SIG-M5 (cell line): ENCODE measurements at regions not wholly inside any gene's neighbourhood (a gene's known extent, or its start where the extent isn't known, plus 50 kb on each side); places are given as distances from the start of the nearest gene placed in this dataset.

Source experiments
- DNase-seq: peaks from one replicate; lab custom pipeline; 2025; lab: John Stamatoyannopoulos, UW

GRCh38 chr2:58908501-58909154 lies 667.5 kb upstream of the FANCL start:
- no peak for DNase-seq

GRCh38 chr2:58907644-58908043 lies 666.5 kb upstream of the FANCL start:
- no peak for DNase-seq

GRCh38 chr2:58906081-58906645 lies 665.0 kb upstream of the FANCL start:
- no peak for DNase-seq

- DNase-seq: no peak
Measured at GRCh38 chr2:58904095-58904494, 663.0 kb upstream of the FANCL start.

GRCh38 chr2:58903427-58903826 lies 662.3 kb upstream of the FANCL start:
- no peak for DNase-seq

GRCh38 chr2:58900246-58901027 lies 659.3 kb upstream of the FANCL start:
- no peak for DNase-seq

GRCh38 chr2:58899692-58900091 lies 658.6 kb upstream of the FANCL start:
- DNase-seq: no peak

GRCh38 chr2:58896638-58897037 lies 655.5 kb upstream of the FANCL start:
- no peak for DNase-seq

- no peak for DNase-seq
Measured at GRCh38 chr2:58895857-58896256, 654.7 kb upstream of the FANCL start.

- no peak for DNase-seq
Measured at GRCh38 chr2:58893656-58894351, 652.7 kb upstream of the FANCL start.

- DNase-seq: no peak
Measured at GRCh38 chr2:58891828-58892377, 650.8 kb upstream of the FANCL start.

GRCh38 chr2:58890865-58891525 lies 649.9 kb upstream of the FANCL start:
- DNase-seq: no peak

- no peak for DNase-seq
Measured at GRCh38 chr2:58886009-58886408, 644.9 kb upstream of the FANCL start.

GRCh38 chr2:58879834-58880233 lies 638.7 kb upstream of the FANCL start:
- no peak for DNase-seq

GRCh38 chr2:58878778-58879177 lies 637.7 kb upstream of the FANCL start:
- DNase-seq: no peak

GRCh38 chr2:58876126-58876525 lies 635.0 kb upstream of the FANCL start:
- no peak for DNase-seq

GRCh38 chr2:58875436-58875835 lies 634.3 kb upstream of the FANCL start:
- no peak for DNase-seq

GRCh38 chr2:58871469-58872142 lies 630.5 kb upstream of the FANCL start:
- no peak for DNase-seq

GRCh38 chr2:58870704-58871103 lies 629.6 kb upstream of the FANCL start:
- DNase-seq: no peak

- no peak for DNase-seq
Measured at GRCh38 chr2:58866946-58867345, 625.8 kb upstream of the FANCL start.

- no peak for DNase-seq
Measured at GRCh38 chr2:58866527-58866926, 625.4 kb upstream of the FANCL start.
